Gastroesophageal sphincter (tissue), 4 donors: ENCODE measurements at regions not wholly inside any gene's neighbourhood (a gene's known extent, or its start where the extent isn't known, plus 50 kb on each side); places are given as distances from the start of the nearest gene placed in this dataset.

Experiments used
- ATAC-seq: fragments of 150-250 bp; one replicate; pipeline ENCODE4 v1.9.1; 2016; ENCODE audit warnings: mild to moderate bottlenecking, moderate library complexity
- H3K27ac ChIP-seq, 4 donors: fragments of 200-600 bp; sonication (generic) in 3 of 4; 1 replicate in 3 of 4; 2 replicates in 1 of 4; pipeline ENCODE4 v1.5.1; 2016 to 2019
- H3K27me3 ChIP-seq: fragments of 200-600 bp; sonication (generic); one replicate; pipeline ENCODE4 v1.5.1; 2019
- H3K36me3 ChIP-seq, 2 donors: fragments of 200-600 bp; sonication (generic); one replicate each; pipeline ENCODE4 v1.5.1; 2019; ENCODE audit warnings: control low read depth in 1 of 2
- H3K4me1 ChIP-seq, 3 donors: fragments of 200-600 bp; sonication (generic); 1 replicate in 2 of 3; 2 replicates in 1 of 3; pipeline ENCODE4 v1.5.1; 2016 to 2019; ENCODE audit warnings: control low read depth in 2 of 3
- H3K4me3 ChIP-seq, 2 donors: fragments of 200-600 bp; sonication (generic); one replicate each; pipeline ENCODE4 v1.5.1; 2019; ENCODE audit warnings: mild to moderate bottlenecking in 1 of 2, moderate library complexity in 1 of 2
- H3K9me3 ChIP-seq, 3 donors: fragments of 200-600 bp; sonication (generic); one replicate each; pipeline ENCODE4 v1.5.1; 2017 to 2019; ENCODE audit warnings: control low read depth in 2 of 3
- EP300 ChIP-seq: sonication (generic); formaldehyde crosslinking; IDR thresholded peaks from one replicate; pipeline ENCODE4 v1.6.1; 2017; ENCODE audit warnings: antibody characterized with exemption, mild to moderate bottlenecking
- POLR2A ChIP-seq, 2 donors: fragments of 450-650 bp; IDR thresholded peaks; one replicate each; pipeline ENCODE4 v1.6.1; 2017; ENCODE audit warnings: antibody characterized with exemption in 2 of 2, mild to moderate bottlenecking in 2 of 2, moderate library complexity in 1 of 2
- POLR2AphosphoS5 ChIP-seq: sonication (generic); formaldehyde crosslinking; IDR thresholded peaks from one replicate; pipeline ENCODE4 v1.6.1; 2017; ENCODE audit warnings: antibody characterized with exemption
- WGBS, 2 donors: methylation state at CpG; one replicate each; pipeline ENCODE4 v1.1.5; 2018; ENCODE audit warnings: low coverage in 1 of 2; 5-methylcytosine and 5-hydroxymethylcytosine counted together
- TF ChIP-seq, protein P1 (sequence below), 4 experiments: fragments of 200-600 bp in 2 of 4; fragments of 450-650 bp in 2 of 4; sonication (generic) in 1 of 4; IDR thresholded peaks; one replicate each; pipeline ENCODE4 v1.5.1; 2017 to 2019; ENCODE audit warnings: antibody characterized with exemption in 4 of 4, mild to moderate bottlenecking in 2 of 4, moderate library complexity in 2 of 4

DNA sequence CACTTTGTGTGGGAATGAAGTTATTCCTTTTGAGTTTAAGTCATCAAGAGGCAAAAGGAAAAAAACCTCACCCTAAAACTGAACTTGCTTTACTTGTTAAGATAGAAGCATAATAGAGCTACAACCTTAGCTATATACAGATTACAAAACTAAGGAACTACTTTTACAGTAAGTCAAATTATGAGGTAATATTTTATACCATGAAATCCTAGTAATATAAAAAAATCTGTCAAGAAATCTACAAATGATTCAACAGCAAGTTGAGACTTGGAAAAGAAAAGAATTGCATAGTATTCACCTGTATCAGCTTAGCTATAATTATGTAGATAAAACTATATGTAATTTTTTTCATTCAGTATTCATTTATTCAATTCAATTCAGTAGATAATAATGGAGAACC lies 335.3 kb downstream of the KLF5 start:
- Histone ChIP-seq H3K4me1 (no peaks in the 10 kb centered on the region), H3K36me3 (no peaks in the 10 kb centered on the region), H3K4me3 (no peak overlapping the region), H3K9me3 (peaks cover 0 to 9% (median 0%) of the 10 kb centered on the region in 3 donors), H3K27ac (no peak overlapping the region), H3K27me3 (no peaks in the 10 kb centered on the region)
- ATAC-seq, result no peak
- no peak for TF ChIP-seq POLR2A (IDR thresholded peaks at IDR 0.05)
- TF ChIP-seq, protein P1, sequence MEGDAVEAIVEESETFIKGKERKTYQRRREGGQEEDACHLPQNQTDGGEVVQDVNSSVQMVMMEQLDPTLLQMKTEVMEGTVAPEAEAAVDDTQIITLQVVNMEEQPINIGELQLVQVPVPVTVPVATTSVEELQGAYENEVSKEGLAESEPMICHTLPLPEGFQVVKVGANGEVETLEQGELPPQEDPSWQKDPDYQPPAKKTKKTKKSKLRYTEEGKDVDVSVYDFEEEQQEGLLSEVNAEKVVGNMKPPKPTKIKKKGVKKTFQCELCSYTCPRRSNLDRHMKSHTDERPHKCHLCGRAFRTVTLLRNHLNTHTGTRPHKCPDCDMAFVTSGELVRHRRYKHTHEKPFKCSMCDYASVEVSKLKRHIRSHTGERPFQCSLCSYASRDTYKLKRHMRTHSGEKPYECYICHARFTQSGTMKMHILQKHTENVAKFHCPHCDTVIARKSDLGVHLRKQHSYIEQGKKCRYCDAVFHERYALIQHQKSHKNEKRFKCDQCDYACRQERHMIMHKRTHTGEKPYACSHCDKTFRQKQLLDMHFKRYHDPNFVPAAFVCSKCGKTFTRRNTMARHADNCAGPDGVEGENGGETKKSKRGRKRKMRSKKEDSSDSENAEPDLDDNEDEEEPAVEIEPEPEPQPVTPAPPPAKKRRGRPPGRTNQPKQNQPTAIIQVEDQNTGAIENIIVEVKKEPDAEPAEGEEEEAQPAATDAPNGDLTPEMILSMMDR (IDR thresholded peaks at IDR 0.05), result no peak
- no peak for TF ChIP-seq POLR2AphosphoS5
- no peak for TF ChIP-seq EP300

DNA sequence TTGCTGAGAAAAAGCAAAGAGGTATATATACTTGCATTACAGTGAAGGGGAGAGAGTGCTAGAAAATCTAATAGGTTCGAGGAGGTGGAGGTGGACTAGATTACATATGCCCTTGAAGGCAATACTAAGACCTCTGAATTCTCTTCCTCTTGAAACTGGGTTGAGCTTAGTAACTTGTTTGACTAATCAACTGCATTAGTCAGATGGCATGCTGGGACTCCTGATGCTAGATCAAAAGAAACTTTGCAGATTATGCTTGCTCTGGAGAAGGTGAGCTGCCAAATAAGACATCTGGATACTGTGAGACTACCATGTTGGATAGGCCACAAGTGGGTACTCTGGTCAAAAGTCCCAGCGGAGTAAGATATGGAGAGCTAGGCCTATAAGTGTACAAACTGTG lies 331.3 kb downstream of the KLF5 start:
- Histone ChIP-seq H3K36me3 (no peaks in the 10 kb centered on the region), H3K27me3 (no peaks in the 10 kb centered on the region), H3K9me3 (peaks cover 0 to 15% (median 0%) of the 10 kb centered on the region in 3 donors), H3K27ac (no peak overlapping the region), H3K4me3 (no peak overlapping the region), H3K4me1 (no peaks in the 10 kb centered on the region)
- 81 to 100% methylated on average over 2 of the region's 2 CpGs for WGBS, 2 donors
- no peak for TF ChIP-seq EP300
- TF ChIP-seq POLR2AphosphoS5, result no peak
- TF ChIP-seq POLR2A (IDR thresholded peaks at IDR 0.05), result no peak
- TF ChIP-seq, protein P1 (IDR thresholded peaks at IDR 0.05), result no peak
- no peak for ATAC-seq

DNA sequence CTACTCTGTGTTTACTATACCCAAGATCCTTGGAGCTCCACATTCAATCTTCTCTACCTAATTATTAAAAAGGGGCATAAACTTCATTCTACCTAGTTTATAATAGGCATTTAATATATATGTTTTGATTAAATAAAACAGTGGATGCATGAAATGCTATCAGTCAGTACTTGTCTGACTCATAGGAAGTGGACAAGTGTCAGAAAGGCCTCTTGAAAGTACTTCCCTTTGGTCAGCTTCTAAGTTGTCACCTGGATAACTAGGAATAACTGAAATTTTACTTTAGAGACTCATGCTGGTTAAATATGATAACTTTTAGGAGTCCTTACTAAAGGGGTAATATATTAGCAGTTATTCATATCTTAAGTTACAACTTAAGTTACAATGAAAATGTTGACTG lies 329.8 kb downstream of the KLF5 start:
- no peak overlapping the region for H3K27ac ChIP-seq
- no peak for ATAC-seq
- no peaks in the 10 kb centered on the region for H3K27me3 ChIP-seq
- no peaks in the 10 kb centered on the region for H3K4me1 ChIP-seq
- no peak overlapping the region for H3K4me3 ChIP-seq
- H3K36me3 ChIP-seq, result no peaks in the 10 kb centered on the region
- TF ChIP-seq, protein P1 (IDR thresholded peaks at IDR 0.05), result no peak
- TF ChIP-seq EP300 (no peak), POLR2AphosphoS5 (no peak), POLR2A (IDR thresholded peaks at IDR 0.05) (no peak)
- peaks cover 0 to 15% (median 0%) of the 10 kb centered on the region in 3 donors for H3K9me3 ChIP-seq

DNA sequence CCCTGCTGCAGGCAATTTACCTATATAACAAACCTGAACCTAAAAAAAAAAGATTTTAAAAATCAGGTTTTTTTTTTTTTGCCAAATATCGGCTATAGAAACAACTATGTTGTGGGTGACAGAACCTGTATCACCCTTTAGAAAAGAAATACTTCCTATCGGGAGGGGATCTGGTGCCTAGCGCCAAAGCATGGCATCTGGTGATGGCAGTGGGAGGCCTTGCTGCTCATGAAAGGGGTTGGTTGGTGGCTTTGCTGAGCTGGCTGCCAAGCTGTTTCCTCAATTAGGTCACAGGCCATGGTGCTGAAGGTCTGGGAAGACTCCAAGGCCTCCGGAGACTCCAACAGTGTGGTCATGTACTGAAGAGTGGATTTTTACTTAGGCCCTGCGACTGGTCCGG lies 328.5 kb downstream of the KLF5 start:
- TF ChIP-seq POLR2AphosphoS5, result no peak
- no peak for TF ChIP-seq POLR2A (IDR thresholded peaks at IDR 0.05)
- no peak for TF ChIP-seq EP300
- TF ChIP-seq, protein P1 (IDR thresholded peaks at IDR 0.05), result no peak
- H3K4me1 ChIP-seq, result no peaks in the 10 kb centered on the region
- 88 to 95% methylated on average over 3 to 6 of the region's 6 CpGs for WGBS, 2 donors
- H3K36me3 ChIP-seq, result no peaks in the 10 kb centered on the region
- no peak for ATAC-seq
- peaks cover 0 to 15% (median 0%) of the 10 kb centered on the region in 3 donors for H3K9me3 ChIP-seq
- no peak overlapping the region for H3K27ac ChIP-seq
- no peaks in the 10 kb centered on the region for H3K27me3 ChIP-seq
- no peak overlapping the region for H3K4me3 ChIP-seq

DNA sequence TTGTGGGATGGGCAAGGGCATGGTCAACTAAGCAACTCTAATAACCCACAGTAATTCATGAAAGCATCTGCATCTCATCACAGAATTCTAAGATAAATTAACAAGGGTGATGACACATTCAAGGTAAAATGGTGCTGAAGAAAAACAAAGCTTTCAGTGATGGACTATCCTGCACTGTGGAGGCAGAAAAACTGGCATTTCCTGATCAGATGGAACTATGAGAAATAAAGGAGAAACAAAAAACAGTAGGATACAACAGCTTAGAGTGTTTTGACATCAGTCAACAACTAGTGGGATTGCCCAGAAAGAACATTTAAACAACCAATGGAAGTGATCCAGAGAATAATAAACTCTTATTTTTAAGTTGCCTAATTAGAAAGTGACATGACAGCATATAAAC lies 327.0 kb downstream of the KLF5 start:
- no peak for ATAC-seq
- TF ChIP-seq, protein P1 (IDR thresholded peaks at IDR 0.05), result no peak
- TF ChIP-seq POLR2AphosphoS5 (no peak), EP300 (no peak), POLR2A (IDR thresholded peaks at IDR 0.05) (no peak)
- Histone ChIP-seq H3K27ac (no peak overlapping the region), H3K9me3 (peaks cover 0 to 15% (median 0%) of the 10 kb centered on the region in 3 donors), H3K4me3 (no peak overlapping the region), H3K27me3 (no peaks in the 10 kb centered on the region), H3K4me1 (no peaks in the 10 kb centered on the region), H3K36me3 (no peaks in the 10 kb centered on the region)
